ENCODE measurements at regions not wholly inside any gene's neighbourhood (a gene's known extent, or its start where the extent isn't known, plus 50 kb on each side); places are given as distances from the start of the nearest gene placed in this dataset.

DNA sequence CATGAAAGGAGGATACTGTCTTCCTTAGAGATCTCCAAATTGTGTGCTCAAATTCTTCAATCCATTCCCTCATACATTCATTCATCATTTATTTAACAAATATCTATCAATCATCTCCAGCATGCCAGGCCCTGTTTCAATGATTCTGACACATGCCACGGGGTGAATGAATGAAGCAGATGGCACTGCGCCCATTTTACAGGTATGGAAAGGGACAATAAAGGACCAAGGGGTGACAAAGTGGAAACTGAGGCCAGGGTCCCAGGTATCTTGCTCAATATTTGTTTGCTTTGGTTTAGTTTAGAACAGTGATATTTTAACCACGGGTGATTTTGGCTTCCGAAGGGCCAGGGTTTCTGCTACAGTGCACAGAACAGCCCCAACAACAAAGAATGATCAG is 321.6 kb upstream of the RUNX1 start:
- DNase-seq (ENCODE audit: low read depth, low spot score): no peak
- H3K4me3 ChIP-seq (ENCODE audit: low read depth, low read length): no peak overlapping the region
- CTCF ChIA-PET: no interaction called here
- TF ChIP-seq, protein P1, sequence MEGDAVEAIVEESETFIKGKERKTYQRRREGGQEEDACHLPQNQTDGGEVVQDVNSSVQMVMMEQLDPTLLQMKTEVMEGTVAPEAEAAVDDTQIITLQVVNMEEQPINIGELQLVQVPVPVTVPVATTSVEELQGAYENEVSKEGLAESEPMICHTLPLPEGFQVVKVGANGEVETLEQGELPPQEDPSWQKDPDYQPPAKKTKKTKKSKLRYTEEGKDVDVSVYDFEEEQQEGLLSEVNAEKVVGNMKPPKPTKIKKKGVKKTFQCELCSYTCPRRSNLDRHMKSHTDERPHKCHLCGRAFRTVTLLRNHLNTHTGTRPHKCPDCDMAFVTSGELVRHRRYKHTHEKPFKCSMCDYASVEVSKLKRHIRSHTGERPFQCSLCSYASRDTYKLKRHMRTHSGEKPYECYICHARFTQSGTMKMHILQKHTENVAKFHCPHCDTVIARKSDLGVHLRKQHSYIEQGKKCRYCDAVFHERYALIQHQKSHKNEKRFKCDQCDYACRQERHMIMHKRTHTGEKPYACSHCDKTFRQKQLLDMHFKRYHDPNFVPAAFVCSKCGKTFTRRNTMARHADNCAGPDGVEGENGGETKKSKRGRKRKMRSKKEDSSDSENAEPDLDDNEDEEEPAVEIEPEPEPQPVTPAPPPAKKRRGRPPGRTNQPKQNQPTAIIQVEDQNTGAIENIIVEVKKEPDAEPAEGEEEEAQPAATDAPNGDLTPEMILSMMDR (IDR thresholded peaks at IDR 0.05; ENCODE audit: insufficient read depth, low read length, missing control alignments): no peak
- POLR2A ChIA-PET: no interaction called here

DNA sequence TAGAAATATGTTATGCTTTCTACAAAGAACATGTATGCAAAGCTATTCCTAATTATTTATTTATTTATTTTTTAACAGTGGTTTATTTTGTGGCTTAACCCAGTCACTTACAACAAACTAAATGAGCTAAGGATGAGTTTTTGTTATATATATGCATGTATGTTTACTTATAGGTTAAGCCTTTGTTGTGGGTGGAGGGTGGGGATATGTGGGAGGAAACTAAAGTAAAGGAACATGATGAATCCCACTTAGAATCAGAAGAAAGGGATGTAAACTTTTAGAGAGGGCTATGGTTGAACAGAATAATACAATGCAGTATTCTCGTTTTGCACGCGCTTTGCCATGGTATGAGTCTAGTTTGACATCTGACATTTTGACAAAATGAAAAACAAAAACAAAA is 321.0 kb upstream of the RUNX1 start:
- ChIA-PET CTCF (no interaction called here), POLR2A (no interaction called here)
- no peak overlapping the region for H3K4me3 ChIP-seq (ENCODE audit: low read depth, low read length)
- TF ChIP-seq, protein P1 (IDR thresholded peaks at IDR 0.05; ENCODE audit: insufficient read depth, low read length, missing control alignments): no peak
- no peak for DNase-seq (ENCODE audit: low read depth, low spot score)

DNA sequence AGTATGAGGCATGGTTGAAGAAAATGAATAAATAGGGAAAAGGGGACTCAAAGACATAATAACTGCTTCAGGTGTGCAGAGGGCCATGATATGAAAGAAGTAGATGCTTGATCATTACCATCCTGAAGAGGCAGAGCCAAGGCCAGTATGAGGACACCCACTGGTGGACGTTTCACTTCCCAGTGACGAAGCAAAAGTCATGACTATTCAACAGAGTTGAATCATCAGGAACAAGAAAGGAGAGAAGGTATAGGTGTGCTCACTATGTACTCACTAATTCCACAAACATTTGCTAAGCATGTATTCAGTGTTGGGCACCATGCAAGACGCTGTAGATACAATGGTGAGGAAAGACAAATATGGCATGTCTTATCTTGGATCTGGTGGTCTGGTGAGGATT is 319.2 kb upstream of the RUNX1 start:
- ChIA-PET CTCF (interaction anchor here (1.0 kb wide), 1 partner anchor 10 kb away, joined by 3 read pairs; no protein-coding TSS in a partner anchor), POLR2A (no interaction called here)
- TF ChIP-seq, protein P1 (IDR thresholded peaks at IDR 0.05; ENCODE audit: insufficient read depth, low read length, missing control alignments): no peak
- H3K4me3 ChIP-seq (ENCODE audit: low read depth, low read length): no peak overlapping the region
- no peak for DNase-seq (ENCODE audit: low read depth, low spot score)

DNA sequence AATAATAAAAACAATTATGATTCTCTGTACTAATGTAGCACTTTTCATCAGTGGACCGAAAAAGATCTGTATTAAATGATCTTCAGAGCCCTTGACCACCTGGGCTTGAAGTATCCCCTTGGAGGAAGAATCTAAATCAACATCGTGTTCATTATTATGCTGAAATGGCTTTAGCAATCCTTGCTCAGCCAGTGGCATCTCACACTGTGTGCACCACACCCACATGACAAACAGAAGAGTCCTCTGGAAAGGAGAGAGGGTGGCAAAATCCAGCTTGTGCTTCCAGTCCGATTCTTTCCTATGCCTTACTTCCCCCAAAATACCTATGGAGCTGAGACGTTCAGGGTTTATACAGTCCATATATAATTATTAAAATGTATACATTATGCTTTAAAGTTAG is 318.5 kb upstream of the RUNX1 start:
- POLR2A ChIA-PET: no interaction called here
- no peak overlapping the region for H3K4me3 ChIP-seq (ENCODE audit: low read depth, low read length)
- CTCF ChIA-PET: interaction anchor here (1.0 kb wide), 1 partner anchor 10 kb away, joined by 3 read pairs; no protein-coding TSS in a partner anchor
- DNase-seq (ENCODE audit: low read depth, low spot score): no peak
- TF ChIP-seq, protein P1 (IDR thresholded peaks at IDR 0.05; ENCODE audit: insufficient read depth, low read length, missing control alignments): no peak

DNA sequence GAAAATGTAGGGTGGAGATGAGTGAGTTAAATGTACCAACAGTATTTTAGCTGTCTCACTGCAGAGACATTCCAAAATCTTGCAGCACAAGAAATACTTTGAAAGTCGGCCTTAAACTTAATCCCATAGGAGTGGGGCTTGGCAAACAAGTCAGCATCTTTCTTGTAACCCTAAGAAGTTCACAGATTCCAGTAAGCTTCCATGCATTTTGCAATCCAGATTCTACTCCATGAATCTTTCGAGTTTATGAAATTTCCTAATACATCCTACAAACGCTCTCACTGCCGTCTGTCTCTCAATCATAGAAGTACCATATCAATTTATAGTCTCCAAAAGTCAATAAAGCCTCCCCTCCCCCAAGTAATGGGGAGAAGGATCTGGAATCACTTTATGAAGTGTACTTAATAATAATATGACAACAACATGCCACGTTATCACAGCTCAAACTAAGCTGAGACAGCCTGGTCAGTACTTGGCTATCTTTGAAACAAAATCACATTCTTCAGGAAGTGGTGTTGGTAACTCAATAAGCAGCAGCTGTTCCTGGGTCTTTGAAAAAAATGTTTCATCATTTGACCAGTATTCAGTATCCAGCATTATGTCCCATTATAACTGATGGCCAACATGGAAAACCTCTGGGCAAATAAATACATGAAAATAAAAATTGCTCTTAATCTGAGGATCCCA is 317.4 kb upstream of the RUNX1 start:
- H3K4me3 ChIP-seq (ENCODE audit: low read depth, low read length): no peak overlapping the region
- peak; percentile 84 for DNase-seq (ENCODE audit: low read depth, low spot score)
- ChIA-PET POLR2A (interaction anchor here (1.3 kb wide), 1 partner anchor 479 kb away, joined by 4 read pairs; no protein-coding TSS in a partner anchor), CTCF (interaction anchor here (0.9 kb wide), 1 partner anchor 9 kb away, joined by 4 read pairs; no protein-coding TSS in a partner anchor)
- TF ChIP-seq, protein P1 (IDR thresholded peaks at IDR 0.05; ENCODE audit: insufficient read depth, low read length, missing control alignments): no peak

DNA sequence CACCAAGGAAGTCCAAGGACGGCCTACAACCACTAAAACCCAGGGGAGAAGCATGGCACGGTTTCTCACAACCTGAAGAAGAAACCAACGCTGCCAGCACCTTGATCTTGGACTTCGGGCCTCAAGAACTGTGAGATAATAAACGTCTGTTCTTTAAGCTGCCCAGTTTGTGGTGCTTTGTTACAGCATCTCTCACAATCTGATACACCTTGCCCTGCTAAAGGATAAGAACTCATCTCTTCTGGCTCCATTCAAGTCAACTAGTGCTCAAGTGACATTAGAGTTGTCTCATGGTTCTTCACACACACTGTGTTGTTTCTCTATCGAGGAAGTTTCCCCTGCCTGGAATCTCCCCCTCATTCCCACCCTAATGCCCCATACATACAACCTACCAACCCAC is 314.4 kb upstream of the RUNX1 start:
- TF ChIP-seq, protein P1 (IDR thresholded peaks at IDR 0.05; ENCODE audit: insufficient read depth, low read length, missing control alignments): no peak
- no peak for DNase-seq (ENCODE audit: low read depth, low spot score)
- ChIA-PET CTCF (no interaction called here), POLR2A (no interaction called here)
- no peak overlapping the region for H3K4me3 ChIP-seq (ENCODE audit: low read depth, low read length)

Data from AG04449 (cell line).